ENCODE measurements at regions not wholly inside any gene's neighbourhood (a gene's known extent, or its start where the extent isn't known, plus 50 kb on each side); places are given as distances from the start of the nearest gene placed in this dataset.

- DNase-seq: no peak
These were observed 51.5 kb upstream of the HTR2A start for GRCh38 chr13:46948338-46948737.

- no peak for DNase-seq
These were observed 50.8 kb upstream of the HTR2A start for GRCh38 chr13:46947425-46948191.

Measured in femur (tissue), 1 donor.